GM13976 (cell line): ENCODE measurements at regions not wholly inside any gene's neighbourhood (a gene's known extent, or its start where the extent isn't known, plus 50 kb on each side); places are given as distances from the start of the nearest gene placed in this dataset.
"Not testable (repeated sequence)": the region's sequence is repeated elsewhere in the genome, so short reads cannot be mapped to it uniquely, and the experiment has no call there.

ENCODE experiments used
- DNase-seq: peaks from one replicate; pipeline ENCODE4 v3.0.0; 2012; ENCODE audit warnings: low spot score
- in situ Hi-C: fragments of 300-500 bp; cut with MboI; formaldehyde crosslinking; loops from one replicate; pipeline ENCODE4 v1.12.0; 2022; ENCODE audit warnings: low sequenced_read_pairs, mixed read lengths, inconsistent platforms; ENCODE audit not compliant: unreplicated experiment
- TF ChIP-seq, protein P1 (sequence below): IDR thresholded peaks from 2 replicates; pipeline ENCODE4 v1.5.1; 2012; ENCODE audit warnings: borderline replicate concordance, mild to moderate bottlenecking; ENCODE audit not compliant: insufficient read depth; ENCODE audit errors: extremely low read depth, missing control alignments, control extremely low read depth

DNA sequence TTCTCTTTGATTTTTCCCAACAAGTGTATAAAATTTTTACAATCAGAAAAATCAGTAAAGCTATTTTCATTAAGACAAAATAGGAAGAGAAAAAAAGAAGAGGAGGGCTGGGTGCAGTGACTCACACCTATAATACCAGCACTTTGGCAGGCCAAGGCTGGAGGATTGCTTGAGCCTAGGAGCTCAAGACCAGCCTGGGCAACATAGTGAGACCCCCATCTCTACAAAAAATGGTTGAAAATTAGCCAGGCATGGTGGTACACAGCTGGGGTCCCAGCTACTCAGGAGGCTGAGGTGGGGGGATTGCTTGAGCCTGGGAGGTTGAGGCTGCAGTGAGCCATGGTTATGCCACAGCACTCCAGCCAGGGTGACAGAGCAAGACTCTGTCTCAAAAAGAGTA is 172.3 kb downstream of the AKR1D1 start:
- in situ Hi-C loops = no loop called here
- TF ChIP-seq, protein P1, sequence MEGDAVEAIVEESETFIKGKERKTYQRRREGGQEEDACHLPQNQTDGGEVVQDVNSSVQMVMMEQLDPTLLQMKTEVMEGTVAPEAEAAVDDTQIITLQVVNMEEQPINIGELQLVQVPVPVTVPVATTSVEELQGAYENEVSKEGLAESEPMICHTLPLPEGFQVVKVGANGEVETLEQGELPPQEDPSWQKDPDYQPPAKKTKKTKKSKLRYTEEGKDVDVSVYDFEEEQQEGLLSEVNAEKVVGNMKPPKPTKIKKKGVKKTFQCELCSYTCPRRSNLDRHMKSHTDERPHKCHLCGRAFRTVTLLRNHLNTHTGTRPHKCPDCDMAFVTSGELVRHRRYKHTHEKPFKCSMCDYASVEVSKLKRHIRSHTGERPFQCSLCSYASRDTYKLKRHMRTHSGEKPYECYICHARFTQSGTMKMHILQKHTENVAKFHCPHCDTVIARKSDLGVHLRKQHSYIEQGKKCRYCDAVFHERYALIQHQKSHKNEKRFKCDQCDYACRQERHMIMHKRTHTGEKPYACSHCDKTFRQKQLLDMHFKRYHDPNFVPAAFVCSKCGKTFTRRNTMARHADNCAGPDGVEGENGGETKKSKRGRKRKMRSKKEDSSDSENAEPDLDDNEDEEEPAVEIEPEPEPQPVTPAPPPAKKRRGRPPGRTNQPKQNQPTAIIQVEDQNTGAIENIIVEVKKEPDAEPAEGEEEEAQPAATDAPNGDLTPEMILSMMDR = no peak
- DNase-seq = no peak

DNA sequence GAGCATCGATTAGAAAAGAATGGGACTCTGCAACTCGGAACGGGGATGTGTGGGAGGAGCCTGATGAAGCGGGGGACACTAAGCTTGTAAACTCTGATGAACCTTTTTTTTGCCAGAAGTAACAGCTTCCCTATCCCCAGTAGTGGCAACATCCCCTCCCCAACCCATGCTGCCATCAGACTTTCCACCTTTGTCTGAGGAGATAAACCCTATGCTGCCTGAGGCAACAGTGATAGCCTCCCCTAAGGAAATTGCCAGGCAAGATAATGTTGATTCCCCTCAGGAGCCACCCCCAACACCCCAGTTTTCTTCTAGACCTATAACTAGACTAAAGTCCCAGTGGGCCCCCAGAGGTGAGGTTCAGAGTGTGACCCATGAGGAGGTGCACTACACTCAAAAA is 173.7 kb downstream of the AKR1D1 start:
- TF ChIP-seq, protein P1 = no peak
- in situ Hi-C loops = no loop called here
- no peak for DNase-seq

DNA sequence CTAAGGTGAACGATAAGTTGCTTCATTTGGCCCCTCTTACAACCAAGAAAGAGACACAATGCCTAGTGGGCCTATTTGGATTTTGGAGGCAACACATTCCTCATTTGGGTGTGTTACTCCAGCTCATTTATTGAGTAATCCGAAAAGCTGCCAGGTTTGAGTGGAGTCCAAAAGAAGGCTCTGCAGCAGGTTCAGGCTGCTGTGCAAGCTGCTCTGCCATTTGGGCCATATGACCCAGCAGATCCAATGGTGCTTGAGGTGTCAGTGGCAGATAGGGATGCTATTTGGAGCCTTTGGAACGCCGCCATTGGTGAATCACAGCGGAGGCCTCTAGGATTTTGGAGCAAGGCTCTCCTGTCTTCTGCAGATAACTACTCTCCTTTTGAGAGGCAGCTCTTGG is 176.4 kb downstream of the AKR1D1 start:
- DNase-seq, in situ Hi-C loops: not testable (repeated sequence)

DNA sequence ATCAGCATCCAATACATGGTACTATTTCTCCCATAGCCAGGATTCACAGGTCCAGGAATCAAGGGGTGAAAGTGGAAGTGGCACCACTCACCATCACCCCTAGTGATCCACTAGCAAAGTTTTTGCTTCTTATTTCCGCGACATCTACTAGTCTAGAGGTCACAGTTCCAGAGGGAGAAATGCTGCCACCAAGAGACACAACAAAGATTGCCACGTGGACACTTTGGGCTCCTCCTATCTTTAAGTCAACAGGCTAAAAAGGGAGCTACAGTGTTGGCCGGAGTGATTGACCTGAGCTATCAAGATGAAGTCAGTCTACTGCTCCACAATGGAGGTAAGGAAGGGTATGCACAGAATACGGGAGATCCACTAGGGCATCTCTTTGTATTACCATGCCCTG is 178.2 kb downstream of the AKR1D1 start:
- TF ChIP-seq, protein P1 = no peak
- in situ Hi-C loops = no loop called here
- no peak for DNase-seq

DNA sequence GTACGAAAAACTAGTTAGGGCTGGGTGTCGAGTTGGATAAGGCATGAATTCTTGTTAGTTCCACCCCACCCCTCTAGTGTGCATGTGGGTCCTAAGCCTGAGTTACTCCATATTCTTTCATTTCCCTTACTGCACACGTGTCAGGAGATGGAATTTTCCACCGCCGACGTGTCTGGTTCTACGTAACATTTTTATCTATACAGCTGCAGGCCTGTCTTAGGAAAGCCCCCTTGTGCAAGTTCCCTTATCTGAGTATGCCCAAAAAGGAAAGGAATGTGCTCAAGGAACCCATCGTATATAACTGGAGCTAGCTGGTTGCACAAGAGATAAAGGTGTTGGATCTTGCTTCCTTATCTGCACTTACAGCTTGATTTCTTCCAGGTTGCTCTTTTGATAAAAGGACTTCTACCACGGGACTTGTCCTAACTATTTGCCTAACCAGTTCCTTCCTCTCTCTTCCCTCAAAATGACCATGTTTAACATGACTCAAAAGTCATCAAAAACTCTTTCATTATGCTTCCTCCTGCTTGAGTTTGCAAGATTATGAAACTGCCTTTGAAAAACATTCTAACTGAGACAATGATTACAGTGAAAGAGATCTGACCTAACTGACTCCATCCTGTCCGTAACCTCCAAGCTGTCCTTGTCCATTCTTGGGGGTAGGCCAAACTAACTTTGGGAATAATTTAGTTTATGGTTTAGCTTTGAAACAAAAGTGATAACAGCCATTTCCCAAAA is 181.4 kb downstream of the AKR1D1 start:
- no peak for DNase-seq

DNA sequence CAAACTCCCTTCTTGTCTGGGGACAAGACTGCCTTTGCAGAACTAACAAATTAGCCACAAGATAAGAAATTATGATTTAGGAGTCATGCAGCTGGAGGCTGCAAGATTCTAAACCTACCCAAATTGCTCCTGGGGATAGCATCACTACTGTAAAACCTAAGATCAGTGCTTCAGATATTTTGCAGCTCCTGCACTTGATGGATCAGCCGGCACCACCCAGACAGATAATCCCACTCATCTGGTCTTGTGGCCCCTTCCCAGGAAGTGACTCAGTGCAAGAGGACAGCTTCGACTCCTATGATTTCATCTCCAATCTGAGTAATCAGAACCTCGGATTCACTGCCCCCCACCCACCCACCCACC is 181.9 kb downstream of the AKR1D1 start:
- DNase-seq = no peak
- TF ChIP-seq, protein P1 = no peak
- in situ Hi-C loops = no loop called here

More for the DNA sequence above, 181.4 kb downstream of the AKR1D1 start:
- TF ChIP-seq, protein P1 = no peak
- in situ Hi-C loops = no loop called here

DNA sequence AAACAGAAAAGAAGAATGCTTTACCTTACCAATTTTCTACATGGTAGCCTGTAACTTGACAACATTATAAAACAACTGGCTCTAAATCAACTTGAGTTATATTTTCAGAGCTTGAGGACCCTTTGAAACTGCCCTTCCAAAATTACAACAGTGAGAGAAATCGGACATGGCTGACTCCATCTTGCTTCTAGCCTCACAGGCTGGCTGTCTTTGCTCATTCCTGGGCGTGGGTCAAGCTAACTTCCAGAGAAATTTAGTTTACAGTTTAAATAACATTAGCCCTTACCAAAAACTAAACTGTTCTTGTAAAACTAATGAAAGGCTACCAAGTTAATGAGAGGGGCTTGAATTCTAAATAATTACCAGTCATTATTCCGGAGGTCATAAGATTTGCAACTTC is 183.4 kb downstream of the AKR1D1 start:
- in situ Hi-C loops = no loop called here
- TF ChIP-seq, protein P1 = no peak
- no peak for DNase-seq
